HepG2 (cell line): ENCODE measurements at regions not wholly inside any gene's neighbourhood (a gene's known extent, or its start where the extent isn't known, plus 50 kb on each side); places are given as distances from the start of the nearest gene placed in this dataset.

Experiments
- ATAC-seq: fragments of 200-7000 bp; cut with Tn5 transposase; 3 replicates; pipeline ENCODE4 v1.9.1; 2020; ENCODE audit warnings: mild to moderate bottlenecking, moderate library complexity
- BruUV-seq: library from RNA; stranded (reverse); fragments of 400-500 nt; replicated peaks from 2 replicates; lab custom pipeline; 2021; lab: Mats Ljungman, UMichigan
- CTCF ChIA-PET: fragments of 300-600 bp; formaldehyde crosslinking; extraction: SDS; loops from one replicate; lab custom pipeline; 2021; ENCODE audit warnings: low total read pairs, inconsistent platforms, low intra/inter-chr PET ratio; lab: Yijun Ruan, JAX
- POLR2A ChIA-PET: fragments of 350-600 bp; sonication (Branson Sonifier 250); formaldehyde crosslinking; loops from one replicate; lab custom pipeline; 2020; ENCODE audit warnings: antibody characterized with exemption, inconsistent platforms; lab: Yijun Ruan, JAX
- DNase-seq: peaks from one replicate; pipeline ENCODE4 v3.0.0-alpha.2; 2015; ENCODE audit warnings: low spot score
- FAIRE-seq: peaks from 3 replicates; lab custom pipeline; 2011; peaks lifted over from hg19 to GRCh38; lab: Jason Lieb, UNC
- H2AFZ ChIP-seq: one replicate; pipeline ENCODE4 v1.6.1; 2011; ENCODE audit warnings: low read length, inconsistent platforms
- H3K27ac ChIP-seq: fragments of 300-600 bp; 3 replicates; pipeline ENCODE4 v1.8.0; 2011; ENCODE audit warnings: mixed run types, mild to moderate bottlenecking, mixed read lengths, low read length, inconsistent platforms; ENCODE audit not compliant: insufficient read depth; ENCODE audit errors: extremely low read length
- H3K27me3 ChIP-seq, 2 experiments: fragments of 200-600 bp in 1 of 2; 2 replicates in 1 of 2; 3 replicates in 1 of 2; pipeline versions ENCODE4 v1.6.0 to v1.8.0; 2011; ENCODE audit warnings: low read length in 2 of 2, mild to moderate bottlenecking in 2 of 2, moderate library complexity in 2 of 2, inconsistent platforms in 1 of 2; ENCODE audit not compliant: insufficient read depth in 2 of 2, control insufficient read depth in 1 of 2
- H3K36me3 ChIP-seq, 2 experiments: fragments of 200-600 bp in 1 of 2; replicated peaks in 1 of 2; 2 replicates in 1 of 2; 3 replicates in 1 of 2; pipeline versions ENCODE4 v1.5.1 to v1.8.0; 2011; ENCODE audit warnings: low read length in 2 of 2, inconsistent platforms in 1 of 2; ENCODE audit not compliant: insufficient read depth in 2 of 2, control insufficient read depth in 1 of 2
- H3K4me1 ChIP-seq: 2 replicates; pipeline ENCODE4 v1.5.1; 2012; ENCODE audit warnings: low read length, inconsistent platforms; ENCODE audit not compliant: insufficient read depth
- H3K4me2 ChIP-seq: 2 replicates; pipeline ENCODE4 v1.6.0; 2011; ENCODE audit warnings: low read depth, low read length, inconsistent platforms
- H3K4me3 ChIP-seq, 3 experiments: fragments of 200-600 bp in 1 of 3; sonication (generic), shearing (Covaris generic) in 1 of 3; replicated peaks in 1 of 3; 2 replicates each; pipeline ENCODE4 v1.5.1; 2011 to 2016; ENCODE audit warnings: low read length in 3 of 3, inconsistent platforms in 2 of 3, low read depth in 2 of 3, mild to moderate bottlenecking in 2 of 3, control low read depth in 1 of 3, mixed read lengths in 1 of 3; ENCODE audit not compliant: insufficient read depth in 1 of 3
- H3K79me2 ChIP-seq: one replicate; pipeline ENCODE4 v1.6.1; 2011; ENCODE audit warnings: low read length, inconsistent platforms; ENCODE audit not compliant: insufficient read depth
- H3K9ac ChIP-seq: 2 replicates; pipeline ENCODE4 v1.6.0; 2011; ENCODE audit warnings: mild to moderate bottlenecking, low read depth, low read length, inconsistent platforms; ENCODE audit not compliant: insufficient read depth
- H3K9me3 ChIP-seq: 2 replicates; pipeline ENCODE4 v1.5.1; 2012; ENCODE audit warnings: mild to moderate bottlenecking, low read length
- H4K20me1 ChIP-seq: 2 replicates; pipeline ENCODE4 v1.6.0; 2011; ENCODE audit warnings: inconsistent platforms, mild to moderate bottlenecking, low read length, moderate library complexity; ENCODE audit not compliant: insufficient read depth
- AKAP8 ChIP-seq: sonication (generic); formaldehyde crosslinking; IDR thresholded peaks from 2 replicates; pipeline ENCODE4 v1.5.1; 2020; ENCODE audit warnings: mild to moderate bottlenecking, missing genetic modification reagents
- MTA1 ChIP-seq: sonication (generic); formaldehyde crosslinking; IDR thresholded peaks from 2 replicates; pipeline ENCODE4 v1.4.0; 2020; ENCODE audit warnings: missing genetic modification reagents, mild to moderate bottlenecking, borderline replicate concordance
- ZBTB10 ChIP-seq: sonication (generic); formaldehyde crosslinking; IDR thresholded peaks from 2 replicates; pipeline ENCODE4 v1.4.0; 2020; ENCODE audit warnings: missing genetic modification reagents, borderline replicate concordance
- WGBS: methylation state at CpG from one replicate; pipeline ENCODE4 v1.1.6; 2017; ENCODE audit warnings: low lambda C conversion rate; 5-methylcytosine and 5-hydroxymethylcytosine counted together
- in situ Hi-C: cut with HindIII; loops from 2 replicates; pipeline ENCODE4 v1.10.0; 2017; ENCODE audit warnings: low pct_unique_long_range_greater_than_20kb; ENCODE audit not compliant: extremely low pct_ligation_motif_present
- intact Hi-C: fragments of 100-400 bp; cut with micrococcal nuclease; formaldehyde crosslinking; loops from one replicate; pipeline ENCODE4 v1.10.0; 2022; ENCODE audit not compliant: unreplicated experiment
- TF ChIP-seq, protein P1 (sequence below): sonication (generic); formaldehyde crosslinking; IDR thresholded peaks from 2 replicates; pipeline ENCODE4 v1.4.0; 2020; ENCODE audit warnings: missing genetic modification reagents

GRCh38 chr6:169162249-169162648, 91.4 kb downstream of the THBS2 start (continued):
- TF ChIP-seq ZBTB10 (CRISPR knock-in tag) = no peak

DNA sequence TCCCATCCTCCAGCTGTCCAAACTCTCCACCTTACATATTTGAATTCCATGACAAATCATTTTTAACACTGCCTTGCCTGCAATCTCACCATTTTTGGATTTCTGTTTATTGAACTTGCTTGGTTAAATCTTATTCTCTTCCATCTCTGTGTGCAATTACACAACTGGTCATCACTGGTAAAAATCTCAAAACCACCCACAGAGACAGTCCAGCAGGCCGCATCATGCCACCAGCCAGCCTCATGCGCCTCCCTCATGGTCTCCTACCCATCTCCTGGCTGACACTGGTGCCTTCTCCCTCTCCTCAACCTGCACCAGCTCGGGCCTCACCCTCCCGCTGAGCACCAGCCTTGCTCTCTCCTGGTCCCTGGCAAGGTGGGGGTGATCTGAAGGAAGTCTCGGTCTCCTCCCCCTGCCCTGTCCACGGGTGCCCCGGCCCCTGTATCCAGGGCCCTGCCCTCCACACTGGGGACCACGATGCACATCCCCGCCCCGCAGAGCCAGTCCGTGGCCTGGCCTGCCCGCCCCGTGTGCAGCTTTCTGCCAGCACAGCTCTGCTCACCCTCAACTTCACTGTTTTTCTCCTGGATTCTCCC, 92.0 kb downstream of the THBS2 start:
- Histone ChIP-seq H2AFZ (no peak overlapping the region), H3K4me2 (no peak overlapping the region), H3K4me1 (no peaks in the 10 kb centered on the region), H3K9me3 (no peaks in the 10 kb centered on the region), H4K20me1 (no peaks in the 10 kb centered on the region), H3K79me2 (no peaks in the 10 kb centered on the region), H3K27ac (no peak overlapping the region), H3K9ac (no peak overlapping the region), H3K36me3 (no peaks in the 10 kb centered on the region), H3K27me3 (peaks cover 17 to 84% of the 10 kb centered on the region in 2 experiments), H3K4me3 (no peak overlapping the region)
- intact Hi-C loops (no loop called here), in situ Hi-C loops (no loop called here)
- BruUV-seq = no TSS peak
- 21% methylated on average over 12 of the region's 13 CpGs for WGBS
- POLR2A ChIA-PET = no interaction called here
- FAIRE-seq (no peak), ATAC-seq (no peak), DNase-seq (no peak)
- TF ChIP-seq MTA1 (CRISPR knock-in tag) = no peak
- TF ChIP-seq AKAP8 (CRISPR knock-in tag) = no peak
- TF ChIP-seq, protein P1, sequence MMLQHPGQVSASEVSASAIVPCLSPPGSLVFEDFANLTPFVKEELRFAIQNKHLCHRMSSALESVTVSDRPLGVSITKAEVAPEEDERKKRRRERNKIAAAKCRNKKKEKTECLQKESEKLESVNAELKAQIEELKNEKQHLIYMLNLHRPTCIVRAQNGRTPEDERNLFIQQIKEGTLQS = no peak
- CTCF ChIA-PET = no interaction called here
